ENCODE measurements at regions not wholly inside any gene's neighbourhood (a gene's known extent, or its start where the extent isn't known, plus 50 kb on each side); places are given as distances from the start of the nearest gene placed in this dataset.

GRCh38 chr5:158124606-158125316, 265.8 kb upstream of the CLINT1 start:
- Histone ChIP-seq H3K27ac (ENCODE audit: low read depth, low read length, severe bottlenecking) (no peak overlapping the region), H3K4me1 (ENCODE audit: control insufficient read depth, insufficient read depth, low read length, poor library complexity, severe bottlenecking) (peaks cover 4% of the 10 kb centered on the region), H3K4me3 (ENCODE audit: extremely low read depth, insufficient read depth, low read length, poor library complexity, severe bottlenecking) (no peak overlapping the region), H3K36me3 (ENCODE audit: control insufficient read depth, insufficient read depth, low read length) (no peaks in the 10 kb centered on the region), H3K9me3 (ENCODE audit: control insufficient read depth, low read length) (no peaks in the 10 kb centered on the region)
- WGBS, 2 experiments (ENCODE audit: insufficient coverage in 2 of 2), result 63 to 71% methylated on average over 1 of the region's 3 CpGs

- 40 to 100% methylated on average over 1 to 2 of the region's 3 CpGs for WGBS, 2 experiments (ENCODE audit: insufficient coverage in 2 of 2)
- Histone ChIP-seq H3K36me3 (ENCODE audit: control insufficient read depth, insufficient read depth, low read length) (no peaks in the 10 kb centered on the region), H3K27ac (ENCODE audit: low read depth, low read length, severe bottlenecking) (no peak overlapping the region), H3K4me3 (ENCODE audit: extremely low read depth, insufficient read depth, low read length, poor library complexity, severe bottlenecking) (no peak overlapping the region), H3K4me1 (ENCODE audit: control insufficient read depth, insufficient read depth, low read length, poor library complexity, severe bottlenecking) (peaks cover 4% of the 10 kb centered on the region), H3K9me3 (ENCODE audit: control insufficient read depth, low read length) (no peaks in the 10 kb centered on the region)
Measured at GRCh38 chr5:158123595-158123994, 264.6 kb upstream of the CLINT1 start.

- WGBS, 2 experiments (ENCODE audit: insufficient coverage in 2 of 2), result no CpG with 5 or more reads among the region's 1 CpG
- H3K4me3 ChIP-seq (ENCODE audit: extremely low read depth, insufficient read depth, low read length, poor library complexity, severe bottlenecking), result no peak overlapping the region
- H3K9me3 ChIP-seq (ENCODE audit: control insufficient read depth, low read length), result no peaks in the 10 kb centered on the region
- no peak overlapping the region for H3K27ac ChIP-seq (ENCODE audit: low read depth, low read length, severe bottlenecking)
- H3K36me3 ChIP-seq (ENCODE audit: control insufficient read depth, insufficient read depth, low read length), result no peaks in the 10 kb centered on the region
- peaks cover 4% of the 10 kb centered on the region for H3K4me1 ChIP-seq (ENCODE audit: control insufficient read depth, insufficient read depth, low read length, poor library complexity, severe bottlenecking)
Measured at GRCh38 chr5:158121678-158122077, 262.7 kb upstream of the CLINT1 start.

- 100% methylated on average over 1 of the region's 1 CpG; no CpG with 5 or more reads in 1 of the 2 experiments for WGBS, 2 experiments (ENCODE audit: insufficient coverage in 2 of 2)
- no peak overlapping the region for H3K4me3 ChIP-seq (ENCODE audit: extremely low read depth, insufficient read depth, low read length, poor library complexity, severe bottlenecking)
- no peak overlapping the region for H3K27ac ChIP-seq (ENCODE audit: low read depth, low read length, severe bottlenecking)
- peaks cover 4% of the 10 kb centered on the region for H3K4me1 ChIP-seq (ENCODE audit: control insufficient read depth, insufficient read depth, low read length, poor library complexity, severe bottlenecking)
- H3K9me3 ChIP-seq (ENCODE audit: control insufficient read depth, low read length), result no peaks in the 10 kb centered on the region
- H3K36me3 ChIP-seq (ENCODE audit: control insufficient read depth, insufficient read depth, low read length), result no peaks in the 10 kb centered on the region
Measured at GRCh38 chr5:158120760-158121159, 261.8 kb upstream of the CLINT1 start.

GRCh38 chr5:158119961-158120723, 261.2 kb upstream of the CLINT1 start:
- peaks cover under 1% of the 10 kb centered on the region for H3K4me1 ChIP-seq (ENCODE audit: control insufficient read depth, insufficient read depth, low read length, poor library complexity, severe bottlenecking)
- no peak overlapping the region for H3K4me3 ChIP-seq (ENCODE audit: extremely low read depth, insufficient read depth, low read length, poor library complexity, severe bottlenecking)
- 84 to 89% methylated on average over 4 of the region's 5 CpGs for WGBS, 2 experiments (ENCODE audit: insufficient coverage in 2 of 2)
- no peaks in the 10 kb centered on the region for H3K36me3 ChIP-seq (ENCODE audit: control insufficient read depth, insufficient read depth, low read length)
- H3K9me3 ChIP-seq (ENCODE audit: control insufficient read depth, low read length), result no peaks in the 10 kb centered on the region
- H3K27ac ChIP-seq (ENCODE audit: low read depth, low read length, severe bottlenecking), result no peak overlapping the region

GRCh38 chr5:158117467-158118160, 258.7 kb upstream of the CLINT1 start:
- no peak overlapping the region for H3K27ac ChIP-seq (ENCODE audit: low read depth, low read length, severe bottlenecking)
- H3K4me1 ChIP-seq (ENCODE audit: control insufficient read depth, insufficient read depth, low read length, poor library complexity, severe bottlenecking), result no peaks in the 10 kb centered on the region
- H3K9me3 ChIP-seq (ENCODE audit: control insufficient read depth, low read length), result no peaks in the 10 kb centered on the region
- WGBS, 2 experiments (ENCODE audit: insufficient coverage in 2 of 2), result 92 to 100% methylated on average over 3 of the region's 6 CpGs
- H3K4me3 ChIP-seq (ENCODE audit: extremely low read depth, insufficient read depth, low read length, poor library complexity, severe bottlenecking), result no peak overlapping the region
- H3K36me3 ChIP-seq (ENCODE audit: control insufficient read depth, insufficient read depth, low read length), result no peaks in the 10 kb centered on the region

GRCh38 chr5:158116965-158117364, 258.0 kb upstream of the CLINT1 start:
- Histone ChIP-seq H3K36me3 (ENCODE audit: control insufficient read depth, insufficient read depth, low read length) (no peaks in the 10 kb centered on the region), H3K27ac (ENCODE audit: low read depth, low read length, severe bottlenecking) (no peak overlapping the region), H3K4me3 (ENCODE audit: extremely low read depth, insufficient read depth, low read length, poor library complexity, severe bottlenecking) (no peak overlapping the region), H3K4me1 (ENCODE audit: control insufficient read depth, insufficient read depth, low read length, poor library complexity, severe bottlenecking) (no peaks in the 10 kb centered on the region), H3K9me3 (ENCODE audit: control insufficient read depth, low read length) (no peaks in the 10 kb centered on the region)
- WGBS, 2 experiments (ENCODE audit: insufficient coverage in 2 of 2), result 80% methylated on average over 1 of the region's 2 CpGs; no CpG with 5 or more reads in 1 of the 2 experiments

- Histone ChIP-seq H3K9me3 (ENCODE audit: control insufficient read depth, low read length) (no peaks in the 10 kb centered on the region), H3K27ac (ENCODE audit: low read depth, low read length, severe bottlenecking) (no peak overlapping the region), H3K4me3 (ENCODE audit: extremely low read depth, insufficient read depth, low read length, poor library complexity, severe bottlenecking) (no peak overlapping the region), H3K36me3 (ENCODE audit: control insufficient read depth, insufficient read depth, low read length) (no peaks in the 10 kb centered on the region), H3K4me1 (ENCODE audit: control insufficient read depth, insufficient read depth, low read length, poor library complexity, severe bottlenecking) (no peaks in the 10 kb centered on the region)
- whole genome bisulfite sequencing, 2 experiments (ENCODE audit: insufficient coverage in 2 of 2), result 86% methylated on average over 1 of the region's 1 CpG; no CpG with 5 or more reads in 1 of the 2 experiments
Measured at GRCh38 chr5:158115468-158115867, 256.5 kb upstream of the CLINT1 start.

- WGBS, 2 experiments (ENCODE audit: insufficient coverage in 2 of 2), result 95 to 100% methylated on average over 3 of the region's 3 CpGs
- Histone ChIP-seq H3K4me1 (ENCODE audit: control insufficient read depth, insufficient read depth, low read length, poor library complexity, severe bottlenecking) (no peaks in the 10 kb centered on the region), H3K4me3 (ENCODE audit: extremely low read depth, insufficient read depth, low read length, poor library complexity, severe bottlenecking) (no peak overlapping the region), H3K9me3 (ENCODE audit: control insufficient read depth, low read length) (no peaks in the 10 kb centered on the region), H3K36me3 (ENCODE audit: control insufficient read depth, insufficient read depth, low read length) (no peaks in the 10 kb centered on the region), H3K27ac (ENCODE audit: low read depth, low read length, severe bottlenecking) (no peak overlapping the region)
Measured at GRCh38 chr5:158108177-158108576, 249.2 kb upstream of the CLINT1 start.

GRCh38 chr5:158100373-158100888, 241.5 kb upstream of the CLINT1 start:
- 89 to 100% methylated on average over 1 to 2 of the region's 2 CpGs for WGBS, 2 experiments (ENCODE audit: insufficient coverage in 2 of 2)
- H3K27ac ChIP-seq (ENCODE audit: low read depth, low read length, severe bottlenecking), result no peak overlapping the region

More at GRCh38 chr5:158100373-158100888, 241.5 kb upstream of the CLINT1 start:
- Histone ChIP-seq H3K9me3 (ENCODE audit: control insufficient read depth, low read length) (no peaks in the 10 kb centered on the region), H3K4me1 (ENCODE audit: control insufficient read depth, insufficient read depth, low read length, poor library complexity, severe bottlenecking) (no peaks in the 10 kb centered on the region), H3K36me3 (ENCODE audit: control insufficient read depth, insufficient read depth, low read length) (no peaks in the 10 kb centered on the region), H3K4me3 (ENCODE audit: extremely low read depth, insufficient read depth, low read length, poor library complexity, severe bottlenecking) (no peak overlapping the region)

Measured in mesodermal cell (in vitro differentiated cells).